ENCODE measurements at regions not wholly inside any gene's neighbourhood (a gene's known extent, or its start where the extent isn't known, plus 50 kb on each side); places are given as distances from the start of the nearest gene placed in this dataset.

GRCh38 chr6:142011156-142011555 lies 121.6 kb upstream of the GJE1 start:
- intact Hi-C loops (cut with micrococcal nuclease; ENCODE audit: unreplicated experiment), result no loop called here
- ChIA-PET POLR2A (no interaction called here), CTCF (no interaction called here)
- Histone ChIP-seq H3K27me3 (replicated peaks; ENCODE audit: control insufficient read depth, insufficient read depth, low read length) (no peaks in the 10 kb centered on the region), H3K36me3 (ENCODE audit: control insufficient read depth, insufficient read depth, low read length) (no peaks in the 10 kb centered on the region), H3K9me3 (no peaks in the 10 kb centered on the region), H3K4me3 (ENCODE audit: low read depth, low read length) (no peak overlapping the region), H3K4me1 (peaks cover 38% of the 10 kb centered on the region)
- no peak for TF ChIP-seq CTCF (IDR thresholded peaks at IDR 0.05; ENCODE audit: insufficient read depth in 1 of 2, low read depth in 1 of 2, low read length in 1 of 2, severe bottlenecking in 1 of 2, unreplicated experiment in 1 of 2)
- no peak overlapping the region for H3K4me3 Mint-ChIP-seq (ENCODE audit: unreplicated experiment)
- no peaks in the 10 kb centered on the region for H3K27me3 Mint-ChIP-seq (ENCODE audit: insufficient read depth, unreplicated experiment)
- BruUV-seq (replicated peaks), result no TSS peak
- H3K4me1 Mint-ChIP-seq (ENCODE audit: low read depth, unreplicated experiment), result peaks cover 39% of the 10 kb centered on the region
- H3K27ac Mint-ChIP-seq (ENCODE audit: unreplicated experiment), result no peak overlapping the region
- DNase-seq, result no peak
- no peaks in the 10 kb centered on the region for H3K9me3 Mint-ChIP-seq (ENCODE audit: unreplicated experiment)
- H3K36me3 Mint-ChIP-seq (ENCODE audit: insufficient read depth, unreplicated experiment), result no peaks in the 10 kb centered on the region

GRCh38 chr6:142009647-142010046 lies 123.1 kb upstream of the GJE1 start:
- ChIA-PET CTCF (interaction anchor here (0.9 kb wide), 1 partner anchor 20 kb away, joined by 4 read pairs; no protein-coding TSS in a partner anchor), POLR2A (no interaction called here)
- H3K27ac Mint-ChIP-seq (ENCODE audit: unreplicated experiment), result no peak overlapping the region
- Histone ChIP-seq H3K27me3 (replicated peaks; ENCODE audit: control insufficient read depth, insufficient read depth, low read length) (no peaks in the 10 kb centered on the region), H3K9me3 (no peaks in the 10 kb centered on the region), H3K36me3 (ENCODE audit: control insufficient read depth, insufficient read depth, low read length) (no peaks in the 10 kb centered on the region), H3K4me1 (peaks cover 28% of the 10 kb centered on the region), H3K4me3 (ENCODE audit: low read depth, low read length) (no peak overlapping the region)
- peaks cover 33% of the 10 kb centered on the region for H3K4me1 Mint-ChIP-seq (ENCODE audit: low read depth, unreplicated experiment)
- no peak for TF ChIP-seq CTCF (IDR thresholded peaks at IDR 0.05; ENCODE audit: insufficient read depth in 1 of 2, low read depth in 1 of 2, low read length in 1 of 2, severe bottlenecking in 1 of 2, unreplicated experiment in 1 of 2)
- no peaks in the 10 kb centered on the region for H3K9me3 Mint-ChIP-seq (ENCODE audit: unreplicated experiment)
- no TSS peak for BruUV-seq (replicated peaks)
- peak in 1 of 2 experiments; percentile 23 for DNase-seq
- no peak overlapping the region for H3K4me3 Mint-ChIP-seq (ENCODE audit: unreplicated experiment)
- H3K27me3 Mint-ChIP-seq (ENCODE audit: insufficient read depth, unreplicated experiment), result no peaks in the 10 kb centered on the region
- intact Hi-C loops (cut with micrococcal nuclease; ENCODE audit: unreplicated experiment), result loop anchor here (1.0 kb wide), 1 partner anchor 20 kb away; no protein-coding TSS in a partner anchor
- no peaks in the 10 kb centered on the region for H3K36me3 Mint-ChIP-seq (ENCODE audit: insufficient read depth, unreplicated experiment)

GRCh38 chr6:142008781-142009180 lies 123.9 kb upstream of the GJE1 start:
- H3K4me3 Mint-ChIP-seq (ENCODE audit: unreplicated experiment), result no peak overlapping the region
- POLR2A ChIA-PET, result no interaction called here
- H3K27ac Mint-ChIP-seq (ENCODE audit: unreplicated experiment), result peak overlapping the region; percentile 22

More at GRCh38 chr6:142008781-142009180, 123.9 kb upstream of the GJE1 start:
- no peaks in the 10 kb centered on the region for H3K9me3 ChIP-seq
- no peaks in the 10 kb centered on the region for H3K36me3 Mint-ChIP-seq (ENCODE audit: insufficient read depth, unreplicated experiment)
- DNase-seq, result no peak
- no peaks in the 10 kb centered on the region for H3K27me3 Mint-ChIP-seq (ENCODE audit: insufficient read depth, unreplicated experiment)
- no peak overlapping the region for H3K4me3 ChIP-seq (ENCODE audit: low read depth, low read length)
- H3K4me1 Mint-ChIP-seq (ENCODE audit: low read depth, unreplicated experiment), result peaks cover 24% of the 10 kb centered on the region
- intact Hi-C loops (cut with micrococcal nuclease; ENCODE audit: unreplicated experiment), result loop anchor here (1.0 kb wide), 1 partner anchor 19 kb away; no protein-coding TSS in a partner anchor
- CTCF ChIA-PET, result no interaction called here
- no peaks in the 10 kb centered on the region for H3K36me3 ChIP-seq (ENCODE audit: control insufficient read depth, insufficient read depth, low read length)
- TF ChIP-seq CTCF (IDR thresholded peaks at IDR 0.05; ENCODE audit: insufficient read depth in 1 of 2, low read depth in 1 of 2, low read length in 1 of 2, severe bottlenecking in 1 of 2, unreplicated experiment in 1 of 2), result no peak
- peaks cover 20% of the 10 kb centered on the region for H3K4me1 ChIP-seq
- H3K27me3 ChIP-seq (replicated peaks; ENCODE audit: control insufficient read depth, insufficient read depth, low read length), result no peaks in the 10 kb centered on the region
- BruUV-seq (replicated peaks), result no TSS peak
- no peaks in the 10 kb centered on the region for H3K9me3 Mint-ChIP-seq (ENCODE audit: unreplicated experiment)
